Lung (tissue), 11 donors: ENCODE measurements at regions not wholly inside any gene's neighbourhood (a gene's known extent, or its start where the extent isn't known, plus 50 kb on each side); places are given as distances from the start of the nearest gene placed in this dataset.
A peak's percentile ranks its signal among the peaks of the same experiment; 100 is the strongest.

Experiments
- ATAC-seq: fragments of 200-7000 bp; cut with Tn5 transposase; one replicate; pipeline ENCODE4 v1.9.1; 2020; ENCODE audit warnings: moderate number of reproducible peaks; ENCODE audit not compliant: insufficient read depth, low FRiP score
- DNase-seq, 3 donors: peaks; one replicate each; pipeline ENCODE4 v3.0.0-alpha.2; 2013 to 2017
- H3K27ac ChIP-seq, 2 donors: one replicate each; pipeline ENCODE4 v1.5.1; 2013; ENCODE audit warnings: mild to moderate bottlenecking in 2 of 2, moderate library complexity in 2 of 2, control low read depth in 1 of 2, inconsistent platforms in 1 of 2, low read depth in 1 of 2, low read length in 1 of 2
- H3K27me3 ChIP-seq, 3 donors: one replicate each; pipeline ENCODE4 v1.5.1; 2013; ENCODE audit warnings: low read length in 2 of 3; ENCODE audit not compliant: control insufficient read depth in 3 of 3, insufficient read depth in 3 of 3
- H3K36me3 ChIP-seq, 4 donors: one replicate each; pipeline ENCODE4 v1.5.1; 2013; ENCODE audit warnings: low read length in 4 of 4, mild to moderate bottlenecking in 1 of 4, moderate library complexity in 1 of 4; ENCODE audit not compliant: control insufficient read depth in 4 of 4, insufficient read depth in 4 of 4
- H3K4me1 ChIP-seq, 5 donors: one replicate each; pipeline ENCODE4 v1.5.1; 2013; ENCODE audit warnings: low read length in 5 of 5, mild to moderate bottlenecking in 2 of 5, moderate library complexity in 1 of 5; ENCODE audit not compliant: control insufficient read depth in 5 of 5, insufficient read depth in 5 of 5
- H3K4me3 ChIP-seq: one replicate; pipeline ENCODE4 v1.5.1; 2013; ENCODE audit warnings: mild to moderate bottlenecking, control low read depth, moderate library complexity
- H3K9ac ChIP-seq, 2 donors: one replicate each; pipeline ENCODE4 v1.5.1; 2013; ENCODE audit warnings: low read length in 2 of 2, control low read depth in 1 of 2; ENCODE audit not compliant: insufficient read depth in 1 of 2
- H3K9me3 ChIP-seq, 4 donors: one replicate each; pipeline ENCODE4 v1.5.1; 2013; ENCODE audit warnings: low read length in 3 of 4, mild to moderate bottlenecking in 1 of 4, moderate library complexity in 1 of 4; ENCODE audit not compliant: control insufficient read depth in 4 of 4, insufficient read depth in 3 of 4
- WGBS, 2 donors: extraction: QIAGEN DNeasy Blood & Tissue Kit; methylation state at CpG; one replicate each; pipeline ENCODE4 v1.1.7; 2013; 5-methylcytosine and 5-hydroxymethylcytosine counted together
- TF ChIP-seq, protein P1 (sequence below): IDR thresholded peaks from 2 replicates; pipeline ENCODE4 v1.5.1; 2012; ENCODE audit warnings: mild to moderate bottlenecking; ENCODE audit errors: control extremely low read depth, extremely low read depth
- donor health status: control.
- donor health status: control.
- donor health status: Bipolar disorder and iron deficiency.
- donor health status: healthy.
- donor health status: DM: yes; HTN: yes; CAD: no.

DNA sequence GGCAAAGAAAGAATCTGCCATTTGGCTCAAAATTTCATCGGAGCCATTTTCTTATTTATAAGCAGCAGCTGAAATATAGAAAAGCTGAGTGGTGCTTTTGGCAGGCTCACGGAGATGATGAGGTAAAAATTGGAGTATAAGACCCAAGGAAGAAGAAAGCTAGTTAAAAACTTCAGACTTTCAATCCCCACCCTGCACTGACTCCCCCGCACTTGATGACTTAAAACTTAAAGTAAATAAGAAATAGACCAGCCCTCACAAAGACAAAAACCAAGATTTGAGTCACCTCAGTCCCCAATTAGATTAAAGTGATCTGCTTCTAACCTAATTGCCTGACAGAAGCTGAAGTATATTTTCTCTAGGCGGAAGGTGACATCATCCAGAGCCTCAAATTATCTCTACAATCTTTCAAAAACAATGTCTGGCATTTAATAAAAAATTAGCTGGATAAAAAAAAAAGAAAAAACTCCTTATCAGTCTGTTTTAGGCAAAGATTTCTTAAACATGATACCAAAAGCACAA lies 124.0 kb upstream of the PJA2 start:
- WGBS, 2 donors, result 70 to 85% methylated on average over 4 of the region's 4 CpGs
- H3K36me3 ChIP-seq, result no peaks in the 10 kb centered on the region
- ATAC-seq, result no peak

GRCh38 chr5:109532773-109533364 lies 123.1 kb upstream of the PJA2 start:
- H3K36me3 ChIP-seq, result no peaks in the 10 kb centered on the region
- no peaks in the 10 kb centered on the region for H3K9me3 ChIP-seq
- H3K4me1 ChIP-seq, result peaks cover 0 to 3% (median 0%) of the 10 kb centered on the region in 5 donors
- 75 to 87% methylated on average over 2 of the region's 2 CpGs for WGBS, 2 donors
- no peak for ATAC-seq
- no peak overlapping the region for H3K9ac ChIP-seq
- no peaks in the 10 kb centered on the region for H3K27me3 ChIP-seq
- H3K4me3 ChIP-seq, result no peak overlapping the region
- H3K27ac ChIP-seq, result no peak overlapping the region
- TF ChIP-seq, protein P1, sequence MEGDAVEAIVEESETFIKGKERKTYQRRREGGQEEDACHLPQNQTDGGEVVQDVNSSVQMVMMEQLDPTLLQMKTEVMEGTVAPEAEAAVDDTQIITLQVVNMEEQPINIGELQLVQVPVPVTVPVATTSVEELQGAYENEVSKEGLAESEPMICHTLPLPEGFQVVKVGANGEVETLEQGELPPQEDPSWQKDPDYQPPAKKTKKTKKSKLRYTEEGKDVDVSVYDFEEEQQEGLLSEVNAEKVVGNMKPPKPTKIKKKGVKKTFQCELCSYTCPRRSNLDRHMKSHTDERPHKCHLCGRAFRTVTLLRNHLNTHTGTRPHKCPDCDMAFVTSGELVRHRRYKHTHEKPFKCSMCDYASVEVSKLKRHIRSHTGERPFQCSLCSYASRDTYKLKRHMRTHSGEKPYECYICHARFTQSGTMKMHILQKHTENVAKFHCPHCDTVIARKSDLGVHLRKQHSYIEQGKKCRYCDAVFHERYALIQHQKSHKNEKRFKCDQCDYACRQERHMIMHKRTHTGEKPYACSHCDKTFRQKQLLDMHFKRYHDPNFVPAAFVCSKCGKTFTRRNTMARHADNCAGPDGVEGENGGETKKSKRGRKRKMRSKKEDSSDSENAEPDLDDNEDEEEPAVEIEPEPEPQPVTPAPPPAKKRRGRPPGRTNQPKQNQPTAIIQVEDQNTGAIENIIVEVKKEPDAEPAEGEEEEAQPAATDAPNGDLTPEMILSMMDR, result no peak
- DNase-seq, result no peak

More for the DNA sequence above, 124.0 kb upstream of the PJA2 start:
- H3K4me3 ChIP-seq, result no peak overlapping the region
- no peaks in the 10 kb centered on the region for H3K9me3 ChIP-seq
- no peaks in the 10 kb centered on the region for H3K27me3 ChIP-seq
- H3K27ac ChIP-seq, result no peak overlapping the region
- H3K9ac ChIP-seq, result no peak overlapping the region
- H3K4me1 ChIP-seq, result peaks cover 0 to 3% (median 0%) of the 10 kb centered on the region in 5 donors
- TF ChIP-seq, protein P1, result no peak
- DNase-seq, result peak in 2 of 3 donors; percentile 55 to 63

- TF ChIP-seq, protein P1, result no peak
- 83 to 88% methylated on average over 1 of the region's 1 CpG for WGBS, 2 donors
- peaks cover 0 to 3% (median 0%) of the 10 kb centered on the region in 5 donors for H3K4me1 ChIP-seq
- no peaks in the 10 kb centered on the region for H3K9me3 ChIP-seq
- no peak overlapping the region for H3K27ac ChIP-seq
- ATAC-seq (no peak), DNase-seq (no peak)
- H3K9ac ChIP-seq, result no peak overlapping the region
- H3K27me3 ChIP-seq, result no peaks in the 10 kb centered on the region
- H3K36me3 ChIP-seq, result no peaks in the 10 kb centered on the region
- H3K4me3 ChIP-seq, result no peak overlapping the region
Measured at GRCh38 chr5:109531262-109531661, 121.5 kb upstream of the PJA2 start.
